ENCODE measurements at regions not wholly inside any gene's neighbourhood (a gene's known extent, or its start where the extent isn't known, plus 50 kb on each side); places are given as distances from the start of the nearest gene placed in this dataset.

- TF ChIP-seq EZH2 (IDR thresholded peaks at IDR 0.05; ENCODE audit: insufficient read depth, low read length) (no peak), CTCF (IDR thresholded peaks at IDR 0.05; ENCODE audit: insufficient read depth, low read depth, low read length) (no peak)
Measured at GRCh38 chr7:152924826-152925411, 165.4 kb downstream of the ACTR3B start.
